Progenitor cell of endocrine pancreas (in vitro differentiated cells): ENCODE measurements at regions not wholly inside any gene's neighbourhood (a gene's known extent, or its start where the extent isn't known, plus 50 kb on each side); places are given as distances from the start of the nearest gene placed in this dataset.

Experiments
- DNase-seq: peaks from one replicate; pipeline ENCODE4 v3.0.0; 2021; ENCODE audit warnings: low spot score; ENCODE audit not compliant: unreplicated experiment
- H3K27ac Mint-ChIP-seq: 2 replicates; pipeline ENCODE4 v1.8.0; 2021; ENCODE audit warnings: mild to moderate bottlenecking, moderate library complexity, mixed read lengths
- H3K27me3 Mint-ChIP-seq: 2 replicates; pipeline ENCODE4 v1.8.0; 2021; ENCODE audit warnings: mixed read lengths
- H3K36me3 Mint-ChIP-seq: 2 replicates; pipeline ENCODE4 v1.8.0; 2022; ENCODE audit warnings: mixed read lengths; ENCODE audit not compliant: insufficient read depth
- H3K4me1 Mint-ChIP-seq: 2 replicates; pipeline ENCODE4 v1.8.0; 2021; ENCODE audit warnings: low read depth, mixed read lengths
- H3K4me3 Mint-ChIP-seq: 2 replicates; pipeline ENCODE4 v1.8.0; 2021; ENCODE audit warnings: low read depth, mild to moderate bottlenecking, moderate library complexity, mixed read lengths
- H3K9me3 Mint-ChIP-seq: 2 replicates; pipeline ENCODE4 v1.8.0; 2021; ENCODE audit warnings: low read depth, mixed read lengths
- CTCF ChIP-seq: fragments of 200-600 bp; sonication (generic); IDR thresholded peaks from one replicate; pipeline ENCODE4 v1.5.0; 2021; ENCODE audit warnings: antibody characterized with exemption, mild to moderate bottlenecking; ENCODE audit not compliant: unreplicated experiment

- DNase-seq: no peak
- no peaks in the 10 kb centered on the region for H3K9me3 Mint-ChIP-seq
- H3K27me3 Mint-ChIP-seq: no peaks in the 10 kb centered on the region
- no peak overlapping the region for H3K27ac Mint-ChIP-seq
- H3K4me1 Mint-ChIP-seq: peaks cover 4% of the 10 kb centered on the region
- no peak for TF ChIP-seq CTCF
- no peak overlapping the region for H3K4me3 Mint-ChIP-seq
- H3K36me3 Mint-ChIP-seq: no peaks in the 10 kb centered on the region
Observed at GRCh38 chr7:42997611-42998010, 65.4 kb downstream of the MRPL32 start.

GRCh38 chr7:43004082-43004481, 71.9 kb downstream of the MRPL32 start:
- no peak for DNase-seq
- no peak overlapping the region for H3K27ac Mint-ChIP-seq
- H3K9me3 Mint-ChIP-seq: no peaks in the 10 kb centered on the region
- no peaks in the 10 kb centered on the region for H3K4me1 Mint-ChIP-seq
- H3K4me3 Mint-ChIP-seq: no peak overlapping the region
- H3K36me3 Mint-ChIP-seq: no peaks in the 10 kb centered on the region
- no peaks in the 10 kb centered on the region for H3K27me3 Mint-ChIP-seq
- no peak for TF ChIP-seq CTCF

- Mint-ChIP-seq H3K27me3 (no peaks in the 10 kb centered on the region), H3K4me3 (no peak overlapping the region), H3K4me1 (no peaks in the 10 kb centered on the region), H3K9me3 (no peaks in the 10 kb centered on the region), H3K27ac (no peak overlapping the region), H3K36me3 (no peaks in the 10 kb centered on the region)
- no peak for DNase-seq
- no peak for TF ChIP-seq CTCF
Observed at GRCh38 chr7:43006008-43006407, 73.8 kb downstream of the MRPL32 start.

- no peak for TF ChIP-seq CTCF
- H3K36me3 Mint-ChIP-seq: no peaks in the 10 kb centered on the region
- DNase-seq: no peak
- no peak overlapping the region for H3K4me3 Mint-ChIP-seq
- H3K4me1 Mint-ChIP-seq: no peaks in the 10 kb centered on the region
- H3K27ac Mint-ChIP-seq: no peak overlapping the region
- H3K27me3 Mint-ChIP-seq: peaks cover 4% of the 10 kb centered on the region
- H3K9me3 Mint-ChIP-seq: peaks cover 4% of the 10 kb centered on the region
Observed at GRCh38 chr7:43010061-43010460, 77.9 kb downstream of the MRPL32 start.

GRCh38 chr7:43011879-43012278, 79.7 kb downstream of the MRPL32 start:
- Mint-ChIP-seq H3K9me3 (peaks cover 4% of the 10 kb centered on the region), H3K36me3 (no peaks in the 10 kb centered on the region), H3K27ac (no peak overlapping the region), H3K4me1 (no peaks in the 10 kb centered on the region), H3K4me3 (no peak overlapping the region), H3K27me3 (peaks cover 4% of the 10 kb centered on the region)
- TF ChIP-seq CTCF: no peak
- no peak for DNase-seq
